Left colon (tissue), 2 donors: ENCODE measurements at regions not wholly inside any gene's neighbourhood (a gene's known extent, or its start where the extent isn't known, plus 50 kb on each side); places are given as distances from the start of the nearest gene placed in this dataset.

Experiments
- ATAC-seq: fragments of 200-7000 bp; cut with Tn5 transposase; one replicate; pipeline ENCODE4 v1.9.1; 2020; ENCODE audit warnings: mild to moderate bottlenecking, moderate library complexity
- DNase-seq, 2 donors: peaks; one replicate each; pipeline ENCODE4 v3.0.0-alpha.2; 2020
- intact Hi-C, 2 donors: fragments of 100-400 bp; cut with DNase I in 1 of 2; cut with micrococcal nuclease in 1 of 2; formaldehyde crosslinking; loops; one replicate each; pipeline versions ENCODE4 v1.11.2 to v1.14.0; 2022; cut with DNase I, micrococcal nuclease
- donor health status: DM: no; HTN: no; CAD: no.
- donor health status: DM: yes; HTN: yes; CAD: no.

GRCh38 chr6:3571836-3572235 is 115.0 kb upstream of the SLC22A23 start:
- no peak for DNase-seq
- ATAC-seq: no peak
- intact Hi-C loops: no loop called here

- intact Hi-C loops: no loop called here
- no peak for ATAC-seq
- no peak for DNase-seq
Observed at GRCh38 chr6:3571250-3571681, 114.4 kb upstream of the SLC22A23 start.

GRCh38 chr6:3569816-3570215 is 113.0 kb upstream of the SLC22A23 start:
- intact Hi-C loops: no loop called here

GRCh38 chr6:3568396-3569082 is 111.7 kb upstream of the SLC22A23 start:
- ATAC-seq: no peak
- DNase-seq: no peak
- intact Hi-C loops: no loop called here

More at GRCh38 chr6:3569816-3570215, 113.0 kb upstream of the SLC22A23 start:
- DNase-seq: no peak
- ATAC-seq: no peak

- no peak for ATAC-seq
- DNase-seq: no peak
- intact Hi-C loops: no loop called here
Observed at GRCh38 chr6:3566812-3567211, 110.0 kb upstream of the SLC22A23 start.

GRCh38 chr6:3565291-3565690 is 108.4 kb upstream of the SLC22A23 start:
- DNase-seq: no peak
- no peak for ATAC-seq
- intact Hi-C loops: no loop called here

GRCh38 chr6:3561725-3562124 is 104.9 kb upstream of the SLC22A23 start:
- DNase-seq (no peak), ATAC-seq (peak; percentile 50)
- intact Hi-C loops: no loop called here

GRCh38 chr6:3560211-3560610 is 103.4 kb upstream of the SLC22A23 start:
- ATAC-seq (no peak), DNase-seq (no peak)
- intact Hi-C loops: no loop called here

- ATAC-seq (no peak), DNase-seq (no peak)
- intact Hi-C loops: no loop called here
Observed at GRCh38 chr6:3559561-3559960, 102.7 kb upstream of the SLC22A23 start.

- intact Hi-C loops: no loop called here
- DNase-seq (no peak), ATAC-seq (no peak)
Observed at GRCh38 chr6:3557336-3557735, 100.5 kb upstream of the SLC22A23 start.

- DNase-seq (no peak), ATAC-seq (no peak)
- intact Hi-C loops: no loop called here
Observed at GRCh38 chr6:3553254-3553653, 96.4 kb upstream of the SLC22A23 start.

GRCh38 chr6:3551716-3552511 is 95.1 kb upstream of the SLC22A23 start:
- intact Hi-C loops: no loop called here
- ATAC-seq (no peak), DNase-seq (no peak)

- DNase-seq (no peak), ATAC-seq (peak; percentile 63)
- intact Hi-C loops: no loop called here
Observed at GRCh38 chr6:3549314-3549940, 92.6 kb upstream of the SLC22A23 start.

GRCh38 chr6:3546121-3546520 is 89.3 kb upstream of the SLC22A23 start:
- intact Hi-C loops: no loop called here
- ATAC-seq (peak; percentile 90), DNase-seq (peak; percentile 75 to 80)

- ATAC-seq (no peak), DNase-seq (no peak)
Observed at GRCh38 chr6:3545156-3545555, 88.3 kb upstream of the SLC22A23 start.

GRCh38 chr6:3542032-3542640 is 85.3 kb upstream of the SLC22A23 start:
- peak; percentile 66 for ATAC-seq
- DNase-seq: peak in 1 of 2 donors; percentile 31
- intact Hi-C loops: no loop called here

More at GRCh38 chr6:3545156-3545555, 88.3 kb upstream of the SLC22A23 start:
- intact Hi-C loops: no loop called here

- DNase-seq: peak in 1 of 2 donors; percentile 44
- ATAC-seq: peak; percentile 82
- intact Hi-C loops: no loop called here
Observed at GRCh38 chr6:3541006-3541585, 84.2 kb upstream of the SLC22A23 start.

- ATAC-seq: no peak
- no peak for DNase-seq
- intact Hi-C loops: no loop called here
Observed at GRCh38 chr6:3540253-3540820, 83.5 kb upstream of the SLC22A23 start.

GRCh38 chr6:3538536-3538935 is 81.7 kb upstream of the SLC22A23 start:
- intact Hi-C loops: no loop called here
- ATAC-seq (no peak), DNase-seq (no peak)
